Retina (tissue), 1 donor: ENCODE measurements at regions not wholly inside any gene's neighbourhood (a gene's known extent, or its start where the extent isn't known, plus 50 kb on each side); places are given as distances from the start of the nearest gene placed in this dataset.

ENCODE experiments used
- DNase-seq: peaks from one replicate; pipeline ENCODE4 v3.0.0-alpha.2; 2016

- no peak for DNase-seq
Measured at GRCh38 chr7:85564861-85565260, 378.0 kb upstream of the SEMA3D start.

DNA sequence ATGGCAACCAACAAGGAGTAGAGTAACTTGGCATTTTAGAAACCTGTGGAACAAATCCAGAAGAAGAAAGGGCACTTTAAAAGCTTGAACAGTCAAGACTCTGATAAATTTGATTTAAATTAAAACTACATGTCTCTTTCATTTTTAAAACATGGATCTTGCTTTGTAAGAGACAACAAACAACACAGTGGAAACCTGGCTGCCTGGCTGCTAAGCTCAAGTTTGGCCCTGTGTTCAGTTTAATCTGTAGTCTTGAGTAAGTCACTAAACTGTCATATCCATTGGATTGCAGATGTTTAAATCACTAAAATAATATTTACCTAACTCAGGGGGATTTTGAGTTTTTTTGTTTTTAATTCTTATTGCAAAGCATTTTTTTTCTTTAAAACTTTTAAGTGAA, 374.9 kb upstream of the SEMA3D start:
- DNase-seq: no peak

- DNase-seq: peak; percentile 62
Measured at GRCh38 chr7:85554236-85555178, 367.7 kb upstream of the SEMA3D start.

DNA sequence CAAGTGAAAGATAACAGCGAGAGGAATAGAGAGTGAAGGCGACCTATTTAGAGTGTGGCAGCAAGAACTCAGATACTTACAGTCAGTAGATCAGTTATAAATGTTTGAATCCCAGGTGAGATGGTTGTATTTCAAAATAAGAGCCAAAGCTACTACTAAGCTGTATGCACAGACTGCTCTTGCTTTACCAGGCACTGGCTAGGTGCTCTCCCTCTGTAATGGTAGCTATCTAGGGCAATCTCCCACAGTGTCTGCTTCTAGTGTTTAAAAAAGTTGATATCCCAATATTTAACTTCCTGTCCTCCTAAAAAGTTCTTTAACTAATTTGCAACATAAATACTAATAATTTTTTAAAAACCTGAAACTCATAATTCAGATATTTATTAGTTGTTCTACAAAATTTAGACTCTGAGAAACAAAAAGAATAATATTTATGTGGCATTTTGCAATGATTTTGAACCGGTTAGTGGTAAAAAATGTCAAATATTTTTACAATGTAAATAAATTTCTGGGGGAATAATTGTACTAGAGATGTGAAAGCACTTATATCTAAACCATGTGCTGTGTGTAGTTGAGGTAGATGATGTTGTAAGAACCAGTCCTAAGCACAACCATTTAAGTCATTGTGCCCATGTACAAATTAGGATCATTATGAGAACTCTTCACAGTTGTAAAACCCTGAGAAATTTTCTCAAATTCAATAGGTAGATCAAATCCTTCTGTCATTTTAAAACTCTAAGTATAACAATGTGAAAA, 349.3 kb upstream of the SEMA3D start:
- DNase-seq: no peak

GRCh38 chr7:85529831-85530230, 343.0 kb upstream of the SEMA3D start:
- no peak for DNase-seq

DNA sequence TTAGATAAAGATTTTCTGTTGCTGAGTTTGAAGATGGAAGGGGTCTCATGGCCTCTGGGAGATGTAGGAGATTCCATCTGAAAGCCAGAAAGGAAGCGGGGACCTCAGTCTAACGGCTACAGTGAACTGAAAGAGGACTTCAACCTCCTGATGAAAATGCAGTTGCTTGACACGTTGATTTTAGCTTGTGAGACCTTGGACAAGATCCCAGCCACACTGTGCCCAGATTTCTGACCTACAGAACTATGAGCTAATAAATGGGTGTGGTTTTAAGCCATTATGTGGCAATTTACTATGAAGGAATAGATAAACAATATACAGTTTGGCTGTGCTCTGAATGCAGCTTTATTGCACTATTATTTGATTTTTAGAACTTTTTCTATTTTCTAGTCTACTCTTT, 342.3 kb upstream of the SEMA3D start:
- no peak for DNase-seq

- no peak for DNase-seq
Measured at GRCh38 chr7:85528581-85528980, 341.7 kb upstream of the SEMA3D start.

GRCh38 chr7:85525676-85526075, 338.8 kb upstream of the SEMA3D start:
- no peak for DNase-seq

- DNase-seq: no peak
Measured at GRCh38 chr7:85522070-85522469, 335.2 kb upstream of the SEMA3D start.

- DNase-seq: no peak
Measured at GRCh38 chr7:85521108-85521694, 334.3 kb upstream of the SEMA3D start.

DNA sequence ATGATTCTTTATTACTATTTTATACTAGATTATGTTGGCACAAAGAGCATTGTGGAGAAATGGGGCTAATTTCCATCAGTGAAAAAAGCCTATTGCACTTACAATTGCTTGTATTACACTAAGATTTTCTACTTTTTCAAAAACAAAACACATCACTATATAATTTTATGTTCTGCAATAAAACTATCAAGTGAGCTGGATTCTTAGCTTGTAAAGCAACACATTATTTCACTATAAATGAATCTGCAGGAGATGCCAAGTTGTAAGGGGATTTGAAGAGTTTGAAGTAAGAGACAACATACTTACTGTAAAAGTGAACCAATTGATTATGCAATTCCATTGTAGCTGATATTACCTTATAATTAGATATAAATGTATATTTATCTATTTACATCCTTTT, 333.3 kb upstream of the SEMA3D start:
- DNase-seq: no peak

GRCh38 chr7:85516675-85517074, 329.8 kb upstream of the SEMA3D start:
- DNase-seq: no peak

GRCh38 chr7:85512790-85513189, 325.9 kb upstream of the SEMA3D start:
- no peak for DNase-seq

- no peak for DNase-seq
Measured at GRCh38 chr7:85510287-85510686, 323.4 kb upstream of the SEMA3D start.

- no peak for DNase-seq
Measured at GRCh38 chr7:85509476-85509875, 322.6 kb upstream of the SEMA3D start.

GRCh38 chr7:85508642-85509410, 322.0 kb upstream of the SEMA3D start:
- DNase-seq: no peak

- no peak for DNase-seq
Measured at GRCh38 chr7:85498031-85498430, 311.2 kb upstream of the SEMA3D start.

GRCh38 chr7:85489498-85489897, 302.6 kb upstream of the SEMA3D start:
- no peak for DNase-seq

- no peak for DNase-seq
Measured at GRCh38 chr7:85488406-85488805, 301.6 kb upstream of the SEMA3D start.

DNA sequence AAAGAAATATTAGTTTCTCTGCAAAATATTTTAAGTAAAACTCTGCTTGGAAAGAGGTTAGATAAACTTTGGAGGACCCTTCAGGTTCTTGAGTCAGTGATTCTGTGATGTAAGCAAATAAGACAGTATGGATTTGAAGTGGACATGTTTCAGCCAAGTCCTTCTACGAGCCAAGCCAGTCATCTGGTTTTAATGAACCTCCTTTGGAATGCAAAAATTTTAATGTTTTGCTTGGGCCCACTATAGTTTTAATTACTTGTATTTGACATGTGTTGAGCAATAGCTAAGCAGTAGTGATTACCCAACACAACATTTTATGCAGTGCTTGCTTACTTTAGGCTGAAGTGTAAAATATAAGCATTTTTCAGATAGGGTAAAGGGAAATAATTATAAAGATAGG, 296.3 kb upstream of the SEMA3D start:
- DNase-seq: no peak

DNA sequence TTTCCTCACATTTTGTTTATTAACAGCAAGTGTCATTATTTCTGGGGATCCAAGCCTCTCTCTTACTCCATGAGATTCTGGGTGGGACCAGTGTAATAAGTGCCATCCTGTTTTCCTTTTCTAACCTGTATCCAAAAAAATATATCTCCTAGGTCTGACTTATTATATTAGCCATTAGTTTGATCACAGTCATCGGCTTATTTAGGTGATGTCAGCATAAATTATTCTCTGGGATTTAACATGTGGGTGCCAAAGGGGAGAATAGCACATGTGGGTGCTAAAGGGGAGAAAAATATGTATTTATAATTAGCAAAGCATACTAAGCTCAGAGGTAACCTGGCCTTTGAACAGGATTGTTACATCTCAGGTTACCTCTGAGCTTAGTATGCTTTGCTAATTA, 293.8 kb upstream of the SEMA3D start:
- DNase-seq: no peak

- DNase-seq: no peak
Measured at GRCh38 chr7:85479918-85480643, 293.2 kb upstream of the SEMA3D start.
